Breast epithelium (tissue), 4 donors: ENCODE measurements at regions not wholly inside any gene's neighbourhood (a gene's known extent, or its start where the extent isn't known, plus 50 kb on each side); places are given as distances from the start of the nearest gene placed in this dataset.

Experiments used
- DNase-seq, 2 donors: peaks; one replicate each; pipeline ENCODE4 v3.0.0-alpha.2; 2019; ENCODE audit warnings: low spot score in 2 of 2
- H3K27ac ChIP-seq, 2 donors: fragments of 200-600 bp; sonication (generic) in 1 of 2; one replicate each; pipeline ENCODE4 v1.5.1; 2016 to 2019; ENCODE audit warnings: mild to moderate bottlenecking in 1 of 2
- H3K27me3 ChIP-seq, 2 donors: fragments of 200-600 bp; sonication (generic) in 1 of 2; one replicate each; pipeline versions ENCODE4 v1.5.1 to v1.6.0; 2017 to 2019; ENCODE audit warnings: control low read depth in 1 of 2, mild to moderate bottlenecking in 1 of 2
- H3K36me3 ChIP-seq: fragments of 200-600 bp; one replicate; pipeline ENCODE4 v1.5.1; 2019
- H3K4me1 ChIP-seq, 2 donors: fragments of 200-600 bp; sonication (generic); one replicate each; pipeline ENCODE4 v1.5.1; 2016 to 2019; ENCODE audit warnings: control low read depth in 1 of 2
- H3K4me3 ChIP-seq, 3 donors: fragments of 200-600 bp; sonication (generic); 1 replicate in 2 of 3; 2 replicates in 1 of 3; pipeline ENCODE4 v1.5.1; 2016 to 2019; ENCODE audit warnings: mild to moderate bottlenecking in 3 of 3, moderate library complexity in 2 of 3
- H3K9me3 ChIP-seq, 2 donors: fragments of 200-600 bp; sonication (generic) in 1 of 2; one replicate each; pipeline ENCODE4 v1.5.1; 2016 to 2019; ENCODE audit warnings: control low read depth in 1 of 2
- CTCF ChIP-seq, 3 donors: fragments of 450-650 bp; IDR thresholded peaks; one replicate each; pipeline ENCODE4 v1.5.1; 2016 to 2017; ENCODE audit warnings: antibody characterized with exemption in 3 of 3, mild to moderate bottlenecking in 3 of 3, moderate library complexity in 3 of 3
- POLR2A ChIP-seq: fragments of 450-650 bp; IDR thresholded peaks from one replicate; pipeline ENCODE4 v1.6.1; 2016; ENCODE audit warnings: antibody characterized with exemption, mild to moderate bottlenecking, moderate library complexity
- POLR2AphosphoS5 ChIP-seq, 3 donors: sonication (generic); formaldehyde crosslinking; IDR thresholded peaks; one replicate each; pipeline ENCODE4 v1.6.1; 2017; ENCODE audit warnings: antibody characterized with exemption in 3 of 3
- intact Hi-C: fragments of 100-400 bp; cut with DNase I; formaldehyde crosslinking; loops from one replicate; pipeline ENCODE4 v1.15.1; 2023; ENCODE audit warnings: low total_unique reads

- TF ChIP-seq POLR2AphosphoS5 (IDR thresholded peaks at IDR 0.05): no peak
- TF ChIP-seq CTCF (IDR thresholded peaks at IDR 0.05): no peak
- no peak for TF ChIP-seq POLR2A
- Histone ChIP-seq H3K9me3 (no peaks in the 10 kb centered on the region), H3K27ac (no peak overlapping the region), H3K36me3 (no peaks in the 10 kb centered on the region), H3K4me3 (no peak overlapping the region), H3K4me1 (no peaks in the 10 kb centered on the region), H3K27me3 (no peaks in the 10 kb centered on the region)
- DNase-seq: no peak
- intact Hi-C loops: no loop called here
Measured at GRCh38 chr2:236752096-236752495, 182.5 kb downstream of the ACKR3 start.

- Histone ChIP-seq H3K4me1 (no peaks in the 10 kb centered on the region), H3K27ac (no peak overlapping the region), H3K9me3 (no peaks in the 10 kb centered on the region), H3K4me3 (no peak overlapping the region), H3K27me3 (no peaks in the 10 kb centered on the region), H3K36me3 (no peaks in the 10 kb centered on the region)
- DNase-seq: no peak
- TF ChIP-seq CTCF (IDR thresholded peaks at IDR 0.05) (no peak), POLR2A (no peak), POLR2AphosphoS5 (IDR thresholded peaks at IDR 0.05) (no peak)
- intact Hi-C loops: no loop called here
Measured at GRCh38 chr2:236753606-236754270, 184.1 kb downstream of the ACKR3 start.

GRCh38 chr2:236754271-236754944 is 184.8 kb downstream of the ACKR3 start:
- no peaks in the 10 kb centered on the region for H3K27me3 ChIP-seq
- H3K4me3 ChIP-seq: no peak overlapping the region
- no peak for DNase-seq
- H3K4me1 ChIP-seq: no peaks in the 10 kb centered on the region
- TF ChIP-seq CTCF (IDR thresholded peaks at IDR 0.05) (no peak), POLR2A (no peak), POLR2AphosphoS5 (IDR thresholded peaks at IDR 0.05) (no peak)
- intact Hi-C loops: no loop called here
- H3K27ac ChIP-seq: no peak overlapping the region
- H3K9me3 ChIP-seq: no peaks in the 10 kb centered on the region
- no peaks in the 10 kb centered on the region for H3K36me3 ChIP-seq

GRCh38 chr2:236755278-236755840 is 185.7 kb downstream of the ACKR3 start:
- Histone ChIP-seq H3K9me3 (no peaks in the 10 kb centered on the region), H3K36me3 (no peaks in the 10 kb centered on the region), H3K27me3 (no peaks in the 10 kb centered on the region), H3K4me3 (no peak overlapping the region), H3K4me1 (no peaks in the 10 kb centered on the region), H3K27ac (no peak overlapping the region)
- intact Hi-C loops: no loop called here
- TF ChIP-seq POLR2AphosphoS5 (IDR thresholded peaks at IDR 0.05) (no peak), POLR2A (no peak), CTCF (IDR thresholded peaks at IDR 0.05) (no peak)
- no peak for DNase-seq

- no peak for DNase-seq
- Histone ChIP-seq H3K9me3 (no peaks in the 10 kb centered on the region), H3K27me3 (no peaks in the 10 kb centered on the region), H3K27ac (no peak overlapping the region), H3K4me1 (no peaks in the 10 kb centered on the region), H3K36me3 (no peaks in the 10 kb centered on the region), H3K4me3 (no peak overlapping the region)
- TF ChIP-seq POLR2AphosphoS5 (IDR thresholded peaks at IDR 0.05) (no peak), POLR2A (no peak), CTCF (IDR thresholded peaks at IDR 0.05) (no peak)
- intact Hi-C loops: no loop called here
Measured at GRCh38 chr2:236758406-236758805, 188.8 kb downstream of the ACKR3 start.
